Keratinocyte (primary cell): ENCODE measurements at regions not wholly inside any gene's neighbourhood (a gene's known extent, or its start where the extent isn't known, plus 50 kb on each side); places are given as distances from the start of the nearest gene placed in this dataset.

Experiments used
- DNase-seq: peaks from one replicate; pipeline ENCODE4 v3.0.0-alpha.2; 2011; ENCODE audit warnings: low read depth, missing footprints, low spot score
- FAIRE-seq: peaks from 2 replicates; lab custom pipeline; 2011; peaks lifted over from hg19 to GRCh38; lab: Jason Lieb, UNC
- H2AFZ ChIP-seq: 2 replicates; pipeline ENCODE4 v1.6.0; 2012; ENCODE audit warnings: low read length, control low read depth, inconsistent platforms; ENCODE audit not compliant: control insufficient read depth
- H3K27ac ChIP-seq: 2 replicates; pipeline ENCODE4 v1.5.1; 2011; ENCODE audit warnings: low read length; ENCODE audit not compliant: control insufficient read depth, insufficient read depth
- H3K27me3 ChIP-seq: 3 replicates; pipeline ENCODE4 v1.6.0; 2011; ENCODE audit warnings: low read length; ENCODE audit not compliant: control insufficient read depth, insufficient read depth; ENCODE audit errors: extremely low read depth
- H3K36me3 ChIP-seq, 2 experiments: 2 replicates in 1 of 2; 3 replicates in 1 of 2; pipeline ENCODE4 v1.5.1; 2011; ENCODE audit warnings: low read length in 2 of 2, mild to moderate bottlenecking in 1 of 2; ENCODE audit not compliant: control insufficient read depth in 2 of 2, insufficient read depth in 2 of 2; ENCODE audit errors: extremely low read depth in 1 of 2
- H3K4me1 ChIP-seq: 3 replicates; pipeline ENCODE4 v1.5.1; 2011; ENCODE audit warnings: low read length; ENCODE audit not compliant: control insufficient read depth, insufficient read depth; ENCODE audit errors: extremely low read depth
- H3K4me2 ChIP-seq: 3 replicates; pipeline ENCODE4 v1.6.0; 2011; ENCODE audit warnings: low read depth, low read length; ENCODE audit not compliant: control insufficient read depth, insufficient read depth; ENCODE audit errors: extremely low read depth
- H3K4me3 ChIP-seq, 3 experiments: fragments of 200-600 bp in 1 of 3; sonication (generic) in 1 of 3; 2 replicates in 2 of 3; 3 replicates in 1 of 3; pipeline ENCODE4 v1.5.1; 2011 to 2016; ENCODE audit warnings: low read length in 3 of 3, mild to moderate bottlenecking in 3 of 3, control low read depth in 2 of 3, inconsistent platforms in 1 of 3, low read depth in 1 of 3, mixed read lengths in 1 of 3, mixed run types in 1 of 3, moderate library complexity in 1 of 3; ENCODE audit not compliant: control insufficient read depth in 2 of 3, insufficient read depth in 2 of 3; ENCODE audit errors: extremely low read depth in 1 of 3
- H3K79me2 ChIP-seq: 2 replicates; pipeline ENCODE4 v1.6.0; 2012; ENCODE audit warnings: low read length; ENCODE audit not compliant: control insufficient read depth, insufficient read depth
- H3K9ac ChIP-seq: 3 replicates; pipeline ENCODE4 v1.6.0; 2011; ENCODE audit warnings: low read length; ENCODE audit not compliant: control insufficient read depth, insufficient read depth; ENCODE audit errors: extremely low read depth
- H3K9me1 ChIP-seq: 3 replicates; pipeline ENCODE4 v1.6.0; 2011; ENCODE audit warnings: low read length; ENCODE audit not compliant: control insufficient read depth, insufficient read depth; ENCODE audit errors: extremely low read depth
- H3K9me3 ChIP-seq: 2 replicates; pipeline ENCODE4 v1.5.1; 2012; ENCODE audit warnings: low read depth, low read length; ENCODE audit not compliant: control insufficient read depth
- H4K20me1 ChIP-seq: 3 replicates; pipeline ENCODE4 v1.6.0; 2011; ENCODE audit warnings: low read length; ENCODE audit not compliant: control insufficient read depth, insufficient read depth; ENCODE audit errors: extremely low read depth
- EZH2 ChIP-seq: IDR thresholded peaks from one replicate; pipeline ENCODE4 v1.6.1; 2012; ENCODE audit warnings: inconsistent platforms, mild to moderate bottlenecking, low read length, moderate library complexity
- dilution Hi-C: fragments of 300-500 bp; cut with MboI; formaldehyde crosslinking; loops from one replicate; pipeline ENCODE4 v1.7.0; 2020; ENCODE audit warnings: low sequenced_read_pairs; ENCODE audit not compliant: extremely low pct_ligation_motif_present
- TF ChIP-seq, protein P1 (sequence below), 3 experiments: IDR thresholded peaks in 1 of 3; conservative IDR thresholded peaks in 1 of 3; optimal IDR thresholded peaks in 1 of 3; 2 replicates in 2 of 3; 3 replicates in 1 of 3; pipeline versions ENCODE3 to v1.5.1; 2011; ENCODE audit warnings: low read length in 3 of 3, mild to moderate bottlenecking in 3 of 3, moderate library complexity in 2 of 3, control low read depth in 1 of 3, inconsistent platforms in 1 of 3; ENCODE audit not compliant: insufficient read depth in 2 of 3; ENCODE audit errors: extremely low read depth in 1 of 3

GRCh38 chr4:26269038-26269437, 51.8 kb upstream of the RBPJ start:
- Histone ChIP-seq H3K4me1 (no peaks in the 10 kb centered on the region), H3K4me2 (no peak overlapping the region), H3K36me3 (no peaks in the 10 kb centered on the region), H3K79me2 (no peaks in the 10 kb centered on the region), H3K27me3 (no peaks in the 10 kb centered on the region), H3K27ac (no peak overlapping the region), H3K9ac (no peak overlapping the region), H3K9me3 (no peaks in the 10 kb centered on the region), H3K4me3 (no peak overlapping the region), H2AFZ (no peak overlapping the region), H3K9me1 (no peaks in the 10 kb centered on the region), H4K20me1 (no peaks in the 10 kb centered on the region)
- FAIRE-seq (no peak), DNase-seq (no peak)
- dilution Hi-C loops = no loop called here
- no peak for TF ChIP-seq EZH2
- TF ChIP-seq, protein P1, sequence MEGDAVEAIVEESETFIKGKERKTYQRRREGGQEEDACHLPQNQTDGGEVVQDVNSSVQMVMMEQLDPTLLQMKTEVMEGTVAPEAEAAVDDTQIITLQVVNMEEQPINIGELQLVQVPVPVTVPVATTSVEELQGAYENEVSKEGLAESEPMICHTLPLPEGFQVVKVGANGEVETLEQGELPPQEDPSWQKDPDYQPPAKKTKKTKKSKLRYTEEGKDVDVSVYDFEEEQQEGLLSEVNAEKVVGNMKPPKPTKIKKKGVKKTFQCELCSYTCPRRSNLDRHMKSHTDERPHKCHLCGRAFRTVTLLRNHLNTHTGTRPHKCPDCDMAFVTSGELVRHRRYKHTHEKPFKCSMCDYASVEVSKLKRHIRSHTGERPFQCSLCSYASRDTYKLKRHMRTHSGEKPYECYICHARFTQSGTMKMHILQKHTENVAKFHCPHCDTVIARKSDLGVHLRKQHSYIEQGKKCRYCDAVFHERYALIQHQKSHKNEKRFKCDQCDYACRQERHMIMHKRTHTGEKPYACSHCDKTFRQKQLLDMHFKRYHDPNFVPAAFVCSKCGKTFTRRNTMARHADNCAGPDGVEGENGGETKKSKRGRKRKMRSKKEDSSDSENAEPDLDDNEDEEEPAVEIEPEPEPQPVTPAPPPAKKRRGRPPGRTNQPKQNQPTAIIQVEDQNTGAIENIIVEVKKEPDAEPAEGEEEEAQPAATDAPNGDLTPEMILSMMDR (optimal IDR thresholded peaks at IDR 0.05 in 1 of 3, IDR thresholded peaks at IDR 0.05 in 1 of 3, conservative IDR thresholded peaks at IDR 0.05 in 1 of 3; ENCODE audit: extremely low read depth in 1 of 3, insufficient read depth in 2 of 3, low read length in 3 of 3) = no peak
